HCT116 (cell line): ENCODE measurements at regions not wholly inside any gene's neighbourhood (a gene's known extent, or its start where the extent isn't known, plus 50 kb on each side); places are given as distances from the start of the nearest gene placed in this dataset.

Experiments used
- ATAC-seq: fragments of 200-7000 bp; cut with Tn5 transposase; 2 replicates; pipeline ENCODE4 v1.9.1; 2020; ENCODE audit warnings: mild to moderate bottlenecking, moderate library complexity
- BruUV-seq: library from RNA; stranded (reverse); fragments of 400-500 nt; replicated peaks from 2 replicates; lab custom pipeline; 2021; lab: Mats Ljungman, UMichigan
- CTCF ChIA-PET: fragments of 300-600 bp; sonication (Branson Sonifier 250); formaldehyde crosslinking; loops from one replicate; lab custom pipeline; 2021; ENCODE audit warnings: antibody characterized with exemption; lab: Charles Lee
- POLR2A ChIA-PET: fragments of 300-600, 350-600 bp; sonication (Branson Sonifier 250); formaldehyde crosslinking; loops from one replicate; lab custom pipeline; 2021; ENCODE audit warnings: antibody characterized with exemption; lab: Charles Lee
- RAD21 ChIA-PET, 2 experiments: fragments of 300-600 bp; sonication (Branson Sonifier 250); formaldehyde crosslinking; loops; one replicate each; lab custom pipeline; 2023; ENCODE audit warnings: low total read pairs in 2 of 2; ENCODE audit not compliant: uncharacterized antibody in 2 of 2, unreplicated experiment in 2 of 2, low non-redundant PET in 1 of 2; lab: Charles Lee
- DNase-seq: peaks from one replicate; pipeline ENCODE4 v3.0.0-alpha.2; 2010; ENCODE audit warnings: low read depth, low spot score
- H2AFZ ChIP-seq: fragments of 200-600 bp; shearing (Covaris generic), sonication (generic); 2 replicates; pipeline ENCODE4 v1.6.1; 2017; ENCODE audit warnings: low read depth, mixed run types, mixed read lengths, antibody characterized with exemption, low read length; ENCODE audit not compliant: poor library complexity, severe bottlenecking
- H3K27ac ChIP-seq: 2 replicates; pipeline ENCODE4 v1.5.1; 2012; ENCODE audit warnings: low read depth, low read length
- H3K27me3 ChIP-seq: fragments of 200-600 bp; sonication (generic); 2 replicates; pipeline ENCODE4 v1.6.1; 2016; ENCODE audit warnings: mixed run types, low read length, mixed read lengths; ENCODE audit not compliant: insufficient read depth
- H3K36me3 ChIP-seq, 2 experiments: fragments of 200-500 bp in 1 of 2; fragments of 200-600 bp in 1 of 2; sonication (Bioruptor generic) in 1 of 2; sonication (generic) in 1 of 2; 2 replicates each; pipeline versions ENCODE4 v1.5.1 to v1.6.1; 2014 to 2016; ENCODE audit warnings: low read length in 2 of 2, inconsistent platforms in 1 of 2, mixed read lengths in 1 of 2, mixed run types in 1 of 2; ENCODE audit not compliant: insufficient read depth in 2 of 2, control insufficient read depth in 1 of 2
- H3K4me1 ChIP-seq, 2 experiments: fragments of 200-600 bp in 1 of 2; sonication (generic) in 1 of 2; 2 replicates each; pipeline versions ENCODE4 v1.5.1 to v1.6.1; 2012 to 2017; ENCODE audit warnings: low read length in 2 of 2, inconsistent platforms in 1 of 2, mild to moderate bottlenecking in 1 of 2, mixed read lengths in 1 of 2, mixed run types in 1 of 2, moderate library complexity in 1 of 2; ENCODE audit not compliant: insufficient read depth in 2 of 2, control insufficient read depth in 1 of 2
- H3K4me2 ChIP-seq: fragments of 200-600 bp; sonication (generic); 2 replicates; pipeline ENCODE4 v1.6.1; 2017; ENCODE audit warnings: mixed run types, low read length, mixed read lengths
- H3K4me3 ChIP-seq, 2 experiments: fragments of 200-600 bp in 1 of 2; sonication (generic) in 1 of 2; replicated peaks in 1 of 2; 2 replicates each; pipeline ENCODE4 v1.5.1; 2011 to 2016; ENCODE audit warnings: low read length in 2 of 2, control low read depth in 1 of 2, low read depth in 1 of 2, mild to moderate bottlenecking in 1 of 2, mixed read lengths in 1 of 2, mixed run types in 1 of 2
- H3K79me2 ChIP-seq: fragments of 200-600 bp; sonication (generic); 2 replicates; pipeline ENCODE4 v1.6.1; 2017; ENCODE audit warnings: mild to moderate bottlenecking, mixed run types, low read length, moderate library complexity, mixed read lengths; ENCODE audit not compliant: insufficient read depth
- H3K9ac ChIP-seq: fragments of 200-600 bp; sonication (generic); 2 replicates; pipeline ENCODE4 v1.6.1; 2016; ENCODE audit warnings: low read length, mixed read lengths
- H3K9me2 ChIP-seq: fragments of 200-600 bp; sonication (generic), shearing (Covaris generic); 2 replicates; pipeline ENCODE4 v1.6.1; 2017; ENCODE audit warnings: mixed run types, mild to moderate bottlenecking, moderate library complexity; ENCODE audit not compliant: insufficient read depth
- H3K9me3 ChIP-seq, 2 experiments: fragments of 200-500 bp in 1 of 2; fragments of 200-600 bp in 1 of 2; sonication (Bioruptor generic) in 1 of 2; sonication (generic) in 1 of 2; 2 replicates each; pipeline ENCODE4 v1.6.1; 2014 to 2017; ENCODE audit warnings: low read length in 2 of 2, mixed read lengths in 2 of 2, inconsistent platforms in 1 of 2, low read depth in 1 of 2, mild to moderate bottlenecking in 1 of 2, mixed run types in 1 of 2, moderate library complexity in 1 of 2; ENCODE audit not compliant: control insufficient read depth in 1 of 2, insufficient read depth in 1 of 2
- H4K20me1 ChIP-seq: fragments of 200-600 bp; sonication (generic), shearing (Covaris generic); 2 replicates; pipeline ENCODE4 v1.6.1; 2017; ENCODE audit warnings: mixed run types, mild to moderate bottlenecking, moderate library complexity; ENCODE audit not compliant: insufficient read depth
- ATF3 ChIP-seq: IDR thresholded peaks from 2 replicates; pipeline ENCODE4 v1.6.1; 2012
- CBX3 ChIP-seq: IDR thresholded peaks from 2 replicates; pipeline ENCODE4 v1.6.1; 2012; ENCODE audit warnings: low read depth
- CEBPB ChIP-seq: IDR thresholded peaks from 2 replicates; pipeline ENCODE4 v1.6.1; 2012; ENCODE audit warnings: low read depth
- CTCF ChIP-seq, 3 experiments: fragments of 200-600 bp in 1 of 3; sonication (generic) in 1 of 3; IDR thresholded peaks in 2 of 3; conservative IDR thresholded peaks in 1 of 3; 2 replicates each; pipeline ENCODE4 v1.5.1; 2012 to 2017; ENCODE audit warnings: low read depth in 2 of 3, low read length in 2 of 3, antibody characterized with exemption in 1 of 3, borderline replicate concordance in 1 of 3, control low read depth in 1 of 3, mild to moderate bottlenecking in 1 of 3, mixed read lengths in 1 of 3, mixed run types in 1 of 3, moderate library complexity in 1 of 3; ENCODE audit not compliant: insufficient read depth in 1 of 3
- EGR1 ChIP-seq: IDR thresholded peaks from 2 replicates; pipeline ENCODE4 v1.6.1; 2012; ENCODE audit warnings: low read depth
- ELF1 ChIP-seq: IDR thresholded peaks from 2 replicates; pipeline ENCODE4 v1.6.1; 2012; ENCODE audit warnings: low read depth, borderline replicate concordance
- EZH2 ChIP-seq: fragments of 200-600 bp; sonication (generic); IDR thresholded peaks from 2 replicates; pipeline ENCODE4 v1.6.1; 2017; ENCODE audit warnings: antibody characterized with exemption, mixed run types
- EZH2phosphoT487 ChIP-seq: fragments of 200-600 bp; IDR thresholded peaks from 2 replicates; pipeline ENCODE4 v1.6.1; 2018; ENCODE audit warnings: antibody characterized with exemption, borderline replicate concordance
- FOSL1 ChIP-seq: IDR thresholded peaks from 2 replicates; pipeline ENCODE4 v1.6.1; 2012; ENCODE audit warnings: low read depth
- JUND ChIP-seq: IDR thresholded peaks from 2 replicates; pipeline ENCODE4 v1.6.1; 2012
- MAX ChIP-seq: IDR thresholded peaks from 2 replicates; pipeline ENCODE4 v1.6.1; 2012
- POLR2AphosphoS5 ChIP-seq: IDR thresholded peaks from 2 replicates; pipeline ENCODE4 v1.6.1; 2011; ENCODE audit warnings: mild to moderate bottlenecking, low read depth, low read length, moderate library complexity
- RAD21 ChIP-seq: IDR thresholded peaks from 2 replicates; pipeline ENCODE4 v1.6.1; 2012; ENCODE audit warnings: low read depth, mild to moderate bottlenecking
- SIN3A ChIP-seq: IDR thresholded peaks from 2 replicates; pipeline ENCODE4 v1.6.1; 2012; ENCODE audit warnings: low read depth
- SP1 ChIP-seq: IDR thresholded peaks from 2 replicates; pipeline ENCODE4 v1.6.1; 2012; ENCODE audit warnings: low read depth
- TCF7L2 ChIP-seq: IDR thresholded peaks from 2 replicates; pipeline ENCODE4 v1.7.0; 2011; ENCODE audit warnings: borderline replicate concordance, inconsistent platforms; ENCODE audit not compliant: insufficient read depth, insufficient read length; ENCODE audit errors: extremely low read depth
- ZFX ChIP-seq: fragments of 450-650 bp; IDR thresholded peaks from 2 replicates; pipeline ENCODE4 v1.6.1; 2017
- ZNF274 ChIP-seq: fragments of 200-500 bp; sonication (Bioruptor generic); IDR thresholded peaks from 2 replicates; pipeline ENCODE4 v1.6.1; 2014; ENCODE audit warnings: mild to moderate bottlenecking, low read depth, low read length, inconsistent platforms
- intact Hi-C: fragments of 100-400 bp; cut with micrococcal nuclease; formaldehyde crosslinking; loops from 2 replicates; pipeline ENCODE4 v1.10.0; 2022
- TF ChIP-seq, protein P1 (sequence below): IDR thresholded peaks from 2 replicates; pipeline ENCODE4 v1.6.1; 2011; ENCODE audit warnings: mild to moderate bottlenecking, low read length, moderate library complexity; ENCODE audit not compliant: insufficient replicate concordance; ENCODE audit errors: extremely low read depth

- no peak overlapping the region for H2AFZ ChIP-seq
- H4K20me1 ChIP-seq = no peaks in the 10 kb centered on the region
- intact Hi-C loops = no loop called here
- H3K4me2 ChIP-seq = no peak overlapping the region
- H3K79me2 ChIP-seq = no peaks in the 10 kb centered on the region
- DNase-seq (no peak), ATAC-seq (no peak)
- TF ChIP-seq SIN3A (no peak), MAX (no peak), CBX3 (no peak), ZNF274 (no peak), EZH2phosphoT487 (no peak), FOSL1 (no peak), CTCF (IDR thresholded peaks at IDR 0.05 in 2 of 3, conservative IDR thresholded peaks at IDR 0.05 in 1 of 3; ENCODE audit: borderline replicate concordance in 1 of 3, insufficient read depth in 1 of 3, low read depth in 2 of 3, low read length in 2 of 3) (no peak), CEBPB (no peak), EGR1 (no peak), ZFX (no peak), ELF1 (no peak), SP1 (no peak), EZH2 (no peak), POLR2AphosphoS5 (no peak), ATF3 (no peak), JUND (no peak), RAD21 (no peak), TCF7L2 (no peak)
- TF ChIP-seq, protein P1, sequence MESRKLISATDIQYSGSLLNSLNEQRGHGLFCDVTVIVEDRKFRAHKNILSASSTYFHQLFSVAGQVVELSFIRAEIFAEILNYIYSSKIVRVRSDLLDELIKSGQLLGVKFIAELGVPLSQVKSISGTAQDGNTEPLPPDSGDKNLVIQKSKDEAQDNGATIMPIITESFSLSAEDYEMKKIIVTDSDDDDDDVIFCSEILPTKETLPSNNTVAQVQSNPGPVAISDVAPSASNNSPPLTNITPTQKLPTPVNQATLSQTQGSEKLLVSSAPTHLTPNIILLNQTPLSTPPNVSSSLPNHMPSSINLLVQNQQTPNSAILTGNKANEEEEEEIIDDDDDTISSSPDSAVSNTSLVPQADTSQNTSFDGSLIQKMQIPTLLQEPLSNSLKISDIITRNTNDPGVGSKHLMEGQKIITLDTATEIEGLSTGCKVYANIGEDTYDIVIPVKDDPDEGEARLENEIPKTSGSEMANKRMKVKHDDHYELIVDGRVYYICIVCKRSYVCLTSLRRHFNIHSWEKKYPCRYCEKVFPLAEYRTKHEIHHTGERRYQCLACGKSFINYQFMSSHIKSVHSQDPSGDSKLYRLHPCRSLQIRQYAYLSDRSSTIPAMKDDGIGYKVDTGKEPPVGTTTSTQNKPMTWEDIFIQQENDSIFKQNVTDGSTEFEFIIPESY = no peak
- no TSS peak for BruUV-seq
- H3K9me3 ChIP-seq = no peaks in the 10 kb centered on the region
- ChIA-PET POLR2A (no interaction called here), CTCF (no interaction called here), RAD21 (no interaction called here)
- no peak overlapping the region for H3K9ac ChIP-seq
- H3K27me3 ChIP-seq = no peaks in the 10 kb centered on the region
- no peaks in the 10 kb centered on the region for H3K36me3 ChIP-seq
- peaks cover 0 to 2% of the 10 kb centered on the region in 2 experiments; a peak in 1 of 4 replicates for H3K4me1 ChIP-seq
- no peak overlapping the region for H3K27ac ChIP-seq
- no peak overlapping the region for H3K4me3 ChIP-seq
- no peaks in the 10 kb centered on the region for H3K9me2 ChIP-seq
These were observed 65.8 kb upstream of the LEKR1 start for GRCh38 chr3:156760333-156760732.
